ENCODE measurements at regions not wholly inside any gene's neighbourhood (a gene's known extent, or its start where the extent isn't known, plus 50 kb on each side); places are given as distances from the start of the nearest gene placed in this dataset.

DNA sequence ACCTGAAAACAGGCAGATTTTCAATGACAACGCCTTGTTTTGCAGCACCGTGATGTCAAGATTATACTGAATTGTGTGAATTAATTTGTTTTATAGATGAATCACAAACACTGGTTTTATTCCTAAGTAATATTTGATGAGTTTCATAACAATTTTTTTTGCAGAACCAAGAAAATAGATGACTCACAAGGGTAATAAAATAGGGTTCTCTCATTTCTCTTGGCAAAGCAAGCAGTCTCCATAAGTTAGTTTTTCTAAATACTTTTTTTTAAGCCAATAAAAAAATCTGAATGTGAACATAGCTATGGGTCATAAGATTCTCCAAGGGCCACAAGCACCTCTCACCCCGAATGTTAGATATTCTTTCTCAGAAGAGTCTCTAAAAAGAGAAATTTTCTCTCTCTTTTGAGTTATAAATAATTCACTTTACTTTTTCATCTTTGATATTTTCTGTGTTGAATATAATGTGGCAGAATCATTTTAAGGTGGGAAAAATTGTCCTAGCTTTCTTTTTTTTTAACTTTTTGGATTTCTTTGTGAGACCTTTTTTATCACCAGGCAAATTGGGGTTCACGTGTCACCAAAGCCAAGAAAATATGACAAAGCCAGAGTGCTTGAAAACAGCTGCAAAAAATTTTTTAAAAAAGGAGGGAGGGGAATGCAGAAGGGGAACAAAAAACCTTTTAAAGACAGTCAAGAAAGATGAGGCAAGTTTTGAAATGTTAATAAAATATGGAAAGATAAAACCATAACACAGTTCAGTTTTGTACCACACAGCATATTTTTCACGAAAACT is 174.6 kb upstream of the DAPK1 start:
- BruUV-seq (replicated peaks): no TSS peak
- TF ChIP-seq, protein P1, sequence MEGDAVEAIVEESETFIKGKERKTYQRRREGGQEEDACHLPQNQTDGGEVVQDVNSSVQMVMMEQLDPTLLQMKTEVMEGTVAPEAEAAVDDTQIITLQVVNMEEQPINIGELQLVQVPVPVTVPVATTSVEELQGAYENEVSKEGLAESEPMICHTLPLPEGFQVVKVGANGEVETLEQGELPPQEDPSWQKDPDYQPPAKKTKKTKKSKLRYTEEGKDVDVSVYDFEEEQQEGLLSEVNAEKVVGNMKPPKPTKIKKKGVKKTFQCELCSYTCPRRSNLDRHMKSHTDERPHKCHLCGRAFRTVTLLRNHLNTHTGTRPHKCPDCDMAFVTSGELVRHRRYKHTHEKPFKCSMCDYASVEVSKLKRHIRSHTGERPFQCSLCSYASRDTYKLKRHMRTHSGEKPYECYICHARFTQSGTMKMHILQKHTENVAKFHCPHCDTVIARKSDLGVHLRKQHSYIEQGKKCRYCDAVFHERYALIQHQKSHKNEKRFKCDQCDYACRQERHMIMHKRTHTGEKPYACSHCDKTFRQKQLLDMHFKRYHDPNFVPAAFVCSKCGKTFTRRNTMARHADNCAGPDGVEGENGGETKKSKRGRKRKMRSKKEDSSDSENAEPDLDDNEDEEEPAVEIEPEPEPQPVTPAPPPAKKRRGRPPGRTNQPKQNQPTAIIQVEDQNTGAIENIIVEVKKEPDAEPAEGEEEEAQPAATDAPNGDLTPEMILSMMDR (IDR thresholded peaks at IDR 0.05; ENCODE audit: unreplicated experiment): no peak
- no peak overlapping the region for H3K4me3 Mint-ChIP-seq (ENCODE audit: unreplicated experiment)
- no peaks in the 10 kb centered on the region for H3K36me3 Mint-ChIP-seq (ENCODE audit: insufficient read depth, unreplicated experiment)
- ChIA-PET CTCF (interaction anchor here (0.6 to 9.8 kb wide), 14 partner anchors 61 to 909 kb away, joined by 3 to 134 read pairs (median 5); partner anchors contain the start of gene GAS1), POLR2A (interaction anchor here (0.7 to 5.9 kb wide), 5 partner anchors 51 to 602 kb away, joined by 3 to 70 read pairs (median 3); partner anchors contain the start of gene GAS1)
- no peaks in the 10 kb centered on the region for H3K9me3 Mint-ChIP-seq (ENCODE audit: unreplicated experiment)
- intact Hi-C loops (cut with micrococcal nuclease): loop anchor here (5.0 kb wide), 1 partner anchor 326 kb away; no protein-coding TSS in a partner anchor
- peaks cover 16% of the 10 kb centered on the region for H3K4me1 Mint-ChIP-seq (ENCODE audit: insufficient read depth, unreplicated experiment)
- no peaks in the 10 kb centered on the region for H3K27me3 Mint-ChIP-seq (ENCODE audit: insufficient read depth, unreplicated experiment)
- peak overlapping the region; percentile 44 for H3K27ac Mint-ChIP-seq (ENCODE audit: low read depth, unreplicated experiment)
- peak; percentile 50 for DNase-seq (ENCODE audit: unreplicated experiment)

- H3K36me3 Mint-ChIP-seq (ENCODE audit: insufficient read depth, unreplicated experiment): no peaks in the 10 kb centered on the region
- no peaks in the 10 kb centered on the region for H3K27me3 Mint-ChIP-seq (ENCODE audit: insufficient read depth, unreplicated experiment)
- no peak for DNase-seq (ENCODE audit: unreplicated experiment)
- no peak overlapping the region for H3K27ac Mint-ChIP-seq (ENCODE audit: low read depth, unreplicated experiment)
- POLR2A ChIA-PET: interaction anchor here (1.3 to 5.9 kb wide), 4 partner anchors 111 to 376 kb away, joined by 3 to 70 read pairs (median 4); partner anchors contain the start of gene GAS1
- H3K4me1 Mint-ChIP-seq (ENCODE audit: insufficient read depth, unreplicated experiment): peaks cover 17% of the 10 kb centered on the region
- TF ChIP-seq, protein P1 (IDR thresholded peaks at IDR 0.05; ENCODE audit: unreplicated experiment): no peak
- H3K4me3 Mint-ChIP-seq (ENCODE audit: unreplicated experiment): no peak overlapping the region
- intact Hi-C loops (cut with micrococcal nuclease): loop anchor here (1.0 to 5.0 kb wide), 8 partner anchors 217 to 1121 kb away; no protein-coding TSS in a partner anchor
- CTCF ChIA-PET: interaction anchor here (0.5 to 9.8 kb wide), 23 partner anchors 33 to 911 kb away, joined by 3 to 134 read pairs (median 4); partner anchors contain the start of genes DAPK1 and GAS1
- no peaks in the 10 kb centered on the region for H3K9me3 Mint-ChIP-seq (ENCODE audit: unreplicated experiment)
- no TSS peak for BruUV-seq (replicated peaks)
These were observed 173.7 kb upstream of the DAPK1 start for GRCh38 chr9:87323928-87324327.

- Mint-ChIP-seq H3K27me3 (ENCODE audit: insufficient read depth, unreplicated experiment) (no peaks in the 10 kb centered on the region), H3K27ac (ENCODE audit: low read depth, unreplicated experiment) (no peak overlapping the region), H3K4me3 (ENCODE audit: unreplicated experiment) (no peak overlapping the region), H3K4me1 (ENCODE audit: insufficient read depth, unreplicated experiment) (peaks cover 17% of the 10 kb centered on the region), H3K9me3 (ENCODE audit: unreplicated experiment) (no peaks in the 10 kb centered on the region), H3K36me3 (ENCODE audit: insufficient read depth, unreplicated experiment) (no peaks in the 10 kb centered on the region)
- POLR2A ChIA-PET: interaction anchor here (0.7 to 5.9 kb wide), 6 partner anchors 346 to 890 kb away, joined by 3 to 70 read pairs (median 4); partner anchors contain the start of gene GAS1
- no TSS peak for BruUV-seq (replicated peaks)
- peak; percentile 75 for DNase-seq (ENCODE audit: unreplicated experiment)
- intact Hi-C loops (cut with micrococcal nuclease): loop anchor here (1.0 to 5.0 kb wide), 8 partner anchors 218 to 1122 kb away; no protein-coding TSS in a partner anchor
- TF ChIP-seq, protein P1 (IDR thresholded peaks at IDR 0.05; ENCODE audit: unreplicated experiment): peak; percentile 52
- CTCF ChIA-PET: interaction anchor here (0.7 to 9.8 kb wide), 40 partner anchors 8 to 919 kb away, joined by 3 to 134 read pairs (median 4); partner anchors contain the start of genes DAPK1 and GAS1
These were observed 173.0 kb upstream of the DAPK1 start for GRCh38 chr9:87324613-87325194.
